ES-I3 (cell line): ENCODE measurements at regions not wholly inside any gene's neighbourhood (a gene's known extent, or its start where the extent isn't known, plus 50 kb on each side); places are given as distances from the start of the nearest gene placed in this dataset.

Experiments
- H3K36me3 ChIP-seq: 2 replicates; pipeline ENCODE4 v1.6.1; 2013; ENCODE audit warnings: mild to moderate bottlenecking, low read length, control low read depth, moderate library complexity; ENCODE audit not compliant: insufficient read depth
- H3K4me1 ChIP-seq: 2 replicates; pipeline ENCODE4 v1.6.1; 2013; ENCODE audit warnings: mild to moderate bottlenecking, control low read depth, low read length; ENCODE audit not compliant: insufficient read depth
- H3K9ac ChIP-seq: 2 replicates; pipeline ENCODE4 v1.6.1; 2013; ENCODE audit warnings: low read depth, mild to moderate bottlenecking, low read length, moderate library complexity
- H3K9me3 ChIP-seq: 2 replicates; pipeline ENCODE4 v1.6.1; 2013; ENCODE audit warnings: mild to moderate bottlenecking, low read length, moderate library complexity; ENCODE audit not compliant: control insufficient read depth, insufficient read depth

DNA sequence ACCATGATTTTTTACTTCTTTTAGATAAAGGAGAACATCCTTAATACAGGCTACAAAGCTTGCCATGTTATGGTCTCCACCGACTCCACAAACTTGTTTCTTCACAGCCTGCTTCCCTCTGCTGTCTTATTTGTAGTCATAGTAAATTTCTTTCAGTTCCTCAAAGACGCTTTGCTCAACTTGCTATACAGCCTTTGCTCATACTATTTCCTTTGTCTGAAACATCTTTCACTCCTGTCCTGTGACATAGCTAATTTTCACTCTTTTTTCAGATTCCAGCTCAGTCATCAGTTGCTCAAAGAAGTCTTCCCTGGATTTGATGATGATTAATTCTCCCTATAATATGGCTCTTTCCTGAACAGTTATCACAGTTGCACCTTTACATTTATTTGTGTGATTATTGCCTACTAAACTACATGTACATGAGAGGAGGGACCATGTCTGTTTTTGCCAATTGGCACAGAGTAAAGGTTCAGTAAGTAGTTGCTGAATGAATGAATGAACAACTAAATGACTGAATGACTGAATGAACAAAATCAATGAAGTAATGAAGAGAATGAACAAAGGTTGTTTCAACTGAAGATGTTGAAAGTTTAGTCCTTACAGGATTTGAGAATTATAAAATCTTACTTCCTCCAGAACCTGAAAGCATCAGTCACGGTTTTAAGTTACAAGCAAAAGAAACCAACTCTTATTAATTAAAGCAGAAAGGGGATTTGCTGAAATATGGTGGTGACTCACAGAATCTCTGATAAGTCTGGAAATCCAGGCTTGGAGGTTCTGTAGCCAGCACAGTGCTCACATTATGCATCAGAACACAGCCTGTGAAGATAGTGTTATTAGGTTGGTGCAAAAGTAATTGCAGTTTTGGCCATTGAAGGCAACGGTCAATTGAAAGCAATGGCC is 186.4 kb upstream of the FAM98A start:
- Histone ChIP-seq H3K9me3 (no peaks in the 10 kb centered on the region), H3K36me3 (no peaks in the 10 kb centered on the region), H3K9ac (no peak overlapping the region), H3K4me1 (no peaks in the 10 kb centered on the region)

DNA sequence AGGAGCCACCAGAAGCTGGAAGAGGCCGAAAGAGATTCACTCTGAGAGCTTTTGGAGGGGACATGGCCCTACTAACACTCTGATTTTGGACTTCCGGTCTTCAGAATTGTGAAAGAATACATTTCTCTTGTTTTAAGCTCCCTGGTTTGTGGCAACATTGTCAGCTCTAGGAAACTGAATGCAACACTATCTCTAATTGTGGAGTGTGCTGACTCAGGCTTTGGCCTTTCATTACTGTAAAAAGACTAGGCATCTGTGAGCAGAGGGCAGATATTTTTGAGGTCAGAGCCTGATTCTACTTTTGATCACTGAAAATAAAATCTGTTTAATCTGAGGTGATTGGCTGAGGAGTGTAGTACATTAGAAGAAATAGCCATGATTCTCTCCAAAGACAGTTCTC is 185.4 kb upstream of the FAM98A start:
- Histone ChIP-seq H3K9me3 (no peaks in the 10 kb centered on the region), H3K36me3 (no peaks in the 10 kb centered on the region), H3K9ac (no peak overlapping the region), H3K4me1 (no peaks in the 10 kb centered on the region)

DNA sequence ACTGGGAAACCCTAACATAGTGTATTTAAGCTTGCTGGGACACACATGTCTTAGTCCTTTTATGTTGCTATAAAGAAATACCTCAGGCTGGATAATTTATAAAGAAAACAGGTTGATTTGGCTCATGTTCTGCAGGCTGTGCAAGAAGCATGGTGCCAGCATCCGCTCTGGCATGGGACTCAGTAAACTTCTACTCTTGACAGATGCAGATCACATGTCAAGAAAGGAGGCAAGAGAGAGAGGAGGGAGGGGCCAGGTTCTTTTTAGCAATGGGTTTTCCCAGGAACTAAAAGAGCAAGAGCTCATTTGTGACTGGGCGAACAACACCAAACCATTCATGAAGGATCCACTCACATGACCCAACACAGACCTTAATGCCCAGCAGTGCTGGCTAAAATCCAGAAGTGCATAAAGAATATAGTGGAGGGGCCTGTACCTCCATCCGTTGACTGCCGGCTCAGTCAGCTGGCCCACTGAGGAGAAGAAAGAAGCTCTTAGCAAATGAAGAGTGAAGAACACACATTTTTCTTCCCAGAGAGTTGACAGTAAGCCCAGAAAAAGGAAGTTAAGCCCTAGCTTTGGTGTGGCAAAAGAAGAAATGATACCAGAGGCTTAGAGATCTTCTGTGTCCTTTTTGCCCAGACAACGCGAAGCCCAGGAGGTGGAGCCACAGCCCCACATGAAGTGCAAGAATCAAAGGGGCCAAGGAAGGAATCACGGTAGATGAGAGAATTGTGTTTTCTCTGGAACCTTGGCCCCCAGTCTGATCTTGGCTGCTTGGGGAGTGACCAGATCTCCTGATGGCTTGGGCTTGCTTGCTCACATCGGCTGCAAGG is 183.5 kb upstream of the FAM98A start:
- no peak overlapping the region for H3K9ac ChIP-seq
- no peaks in the 10 kb centered on the region for H3K36me3 ChIP-seq
- H3K9me3 ChIP-seq: no peaks in the 10 kb centered on the region
- H3K4me1 ChIP-seq: no peaks in the 10 kb centered on the region

DNA sequence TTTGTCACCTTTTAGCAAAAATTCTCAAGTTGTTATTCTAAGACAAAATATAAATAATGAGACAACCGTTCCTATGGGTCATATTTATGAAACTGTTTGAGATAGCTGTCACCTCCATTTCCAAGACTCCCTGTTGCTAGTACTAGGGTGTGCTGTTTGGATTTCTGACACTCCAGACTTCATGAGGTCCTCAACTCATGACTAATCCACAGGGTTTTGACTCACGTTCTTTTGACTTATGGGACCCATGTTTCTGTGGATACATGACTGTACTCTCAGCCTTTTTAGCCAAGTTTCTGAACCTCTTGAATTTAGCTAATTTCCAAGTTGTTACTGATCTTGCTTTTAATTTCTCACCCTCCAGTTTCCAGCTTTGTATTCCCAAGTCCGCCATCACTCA is 178.7 kb upstream of the FAM98A start:
- Histone ChIP-seq H3K9me3 (no peaks in the 10 kb centered on the region), H3K9ac (no peak overlapping the region), H3K4me1 (no peaks in the 10 kb centered on the region)

GRCh38 chr2:33775306-33775705 is 176.2 kb upstream of the FAM98A start:
- H3K36me3 ChIP-seq: no peaks in the 10 kb centered on the region
- H3K9me3 ChIP-seq: no peaks in the 10 kb centered on the region
- H3K4me1 ChIP-seq: no peaks in the 10 kb centered on the region
- H3K9ac ChIP-seq: no peak overlapping the region

More for the DNA sequence above, 178.7 kb upstream of the FAM98A start:
- no peaks in the 10 kb centered on the region for H3K36me3 ChIP-seq

GRCh38 chr2:33770023-33770422 is 170.9 kb upstream of the FAM98A start:
- Histone ChIP-seq H3K9me3 (no peaks in the 10 kb centered on the region), H3K36me3 (no peaks in the 10 kb centered on the region), H3K9ac (no peak overlapping the region), H3K4me1 (no peaks in the 10 kb centered on the region)

DNA sequence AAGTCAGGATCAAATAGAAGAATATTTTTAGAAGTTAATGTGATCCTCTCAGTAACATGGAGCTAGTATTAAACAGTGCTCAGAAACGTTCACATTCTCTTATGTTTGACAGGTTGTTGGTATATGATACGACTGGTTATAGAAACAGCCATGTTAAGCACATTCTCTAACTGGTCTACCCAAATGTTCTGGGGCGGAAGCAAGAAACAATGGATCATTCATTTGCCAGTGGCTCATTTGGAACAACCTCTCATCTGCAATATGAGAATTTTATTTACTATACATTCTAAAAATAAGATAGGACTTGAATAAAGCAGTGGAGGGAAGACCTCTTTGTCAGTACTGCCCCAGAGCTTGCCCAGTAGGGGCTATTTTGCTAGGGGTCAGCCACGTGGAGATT is 167.1 kb upstream of the FAM98A start:
- no peaks in the 10 kb centered on the region for H3K4me1 ChIP-seq
- H3K9me3 ChIP-seq: no peaks in the 10 kb centered on the region
- no peak overlapping the region for H3K9ac ChIP-seq
- no peaks in the 10 kb centered on the region for H3K36me3 ChIP-seq

DNA sequence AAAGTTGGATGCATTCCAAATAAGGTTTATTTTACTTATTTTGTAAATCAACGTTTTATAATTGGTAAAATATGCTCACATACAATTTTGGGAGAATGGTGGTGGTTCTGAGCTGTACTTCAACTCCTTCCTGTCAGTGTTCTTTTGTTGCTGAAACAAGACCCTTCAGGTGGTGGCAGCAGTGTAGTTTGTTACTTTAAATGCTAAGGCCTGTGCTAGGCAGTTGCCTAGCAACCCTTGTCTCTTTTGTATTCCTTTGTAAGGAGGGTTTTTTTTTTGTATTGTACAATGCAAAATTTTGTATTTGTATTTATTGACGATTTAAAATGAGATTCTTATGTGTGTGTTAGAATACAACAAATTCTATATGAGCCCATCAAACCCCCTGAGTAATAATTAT is 166.0 kb upstream of the FAM98A start:
- H3K9me3 ChIP-seq: peaks cover 2% of the 10 kb centered on the region; the same call in 1 of the 2 replicates
- no peaks in the 10 kb centered on the region for H3K36me3 ChIP-seq
- H3K9ac ChIP-seq: no peak overlapping the region
- no peaks in the 10 kb centered on the region for H3K4me1 ChIP-seq

GRCh38 chr2:33764551-33764950 is 165.5 kb upstream of the FAM98A start:
- Histone ChIP-seq H3K9me3 (peaks cover 4% of the 10 kb centered on the region; the same call in 1 of the 2 replicates), H3K9ac (no peak overlapping the region), H3K4me1 (no peaks in the 10 kb centered on the region), H3K36me3 (no peaks in the 10 kb centered on the region)

GRCh38 chr2:33763671-33764310 is 164.7 kb upstream of the FAM98A start:
- Histone ChIP-seq H3K9me3 (peaks cover 4% of the 10 kb centered on the region; the same call in 1 of the 2 replicates), H3K9ac (no peak overlapping the region), H3K36me3 (no peaks in the 10 kb centered on the region), H3K4me1 (no peaks in the 10 kb centered on the region)

DNA sequence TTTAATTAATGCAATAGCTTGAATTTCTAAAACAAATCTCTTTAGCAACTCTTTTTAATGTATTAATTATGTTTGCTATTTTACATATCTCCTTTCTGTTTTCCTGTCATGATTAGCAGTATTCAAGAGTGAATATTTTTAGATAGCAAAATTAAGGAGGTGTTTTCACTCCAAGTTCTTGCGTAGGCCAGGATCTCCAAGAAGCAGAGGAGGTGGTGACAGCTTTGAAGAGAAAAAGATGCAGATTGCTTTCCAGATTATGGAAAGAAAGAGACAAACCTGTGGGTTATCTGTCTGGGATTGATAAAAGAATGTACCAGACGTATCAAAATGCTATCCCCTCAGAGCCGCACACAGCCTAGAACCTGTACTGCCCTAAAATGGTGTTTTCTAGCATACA is 163.5 kb upstream of the FAM98A start:
- Histone ChIP-seq H3K36me3 (no peaks in the 10 kb centered on the region), H3K9me3 (peaks cover 4% of the 10 kb centered on the region; the same call in 1 of the 2 replicates), H3K4me1 (no peaks in the 10 kb centered on the region), H3K9ac (no peak overlapping the region)

DNA sequence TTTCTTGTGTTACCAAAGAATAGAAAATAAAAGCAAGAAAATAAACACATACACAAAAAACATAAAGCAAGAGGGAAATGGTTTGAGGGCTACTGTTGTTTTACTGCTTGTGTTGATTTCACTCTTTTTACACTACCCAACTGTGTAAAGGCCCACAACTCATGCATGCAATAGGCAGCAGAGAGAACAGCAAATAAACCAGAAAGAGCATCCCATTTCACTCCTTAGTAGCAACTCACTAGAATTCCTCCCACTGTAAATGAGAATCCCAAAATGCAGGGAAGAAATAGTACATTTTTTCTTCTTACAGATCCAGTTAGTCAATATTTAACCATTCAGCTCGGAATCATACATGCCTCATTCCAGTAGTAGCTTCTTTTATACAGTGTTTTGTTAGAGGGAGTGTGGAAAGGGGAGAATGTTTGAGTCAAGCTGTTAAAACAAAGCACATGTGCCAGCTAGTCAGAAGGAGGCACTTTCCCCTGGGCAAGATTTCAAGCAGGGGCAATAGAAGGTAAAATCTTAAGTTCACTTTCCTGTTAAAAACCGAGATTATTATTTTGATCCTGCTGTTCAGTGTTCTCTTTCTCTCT is 147.2 kb upstream of the FAM98A start:
- Histone ChIP-seq H3K36me3 (no peaks in the 10 kb centered on the region), H3K4me1 (no peaks in the 10 kb centered on the region), H3K9me3 (no peaks in the 10 kb centered on the region; the same call in 1 of the 2 replicates), H3K9ac (no peak overlapping the region)

GRCh38 chr2:33735096-33735495 is 136.0 kb upstream of the FAM98A start:
- H3K4me1 ChIP-seq: peaks cover 3% of the 10 kb centered on the region
- no peaks in the 10 kb centered on the region for H3K36me3 ChIP-seq
- H3K9ac ChIP-seq: no peak overlapping the region
- no peaks in the 10 kb centered on the region for H3K9me3 ChIP-seq

DNA sequence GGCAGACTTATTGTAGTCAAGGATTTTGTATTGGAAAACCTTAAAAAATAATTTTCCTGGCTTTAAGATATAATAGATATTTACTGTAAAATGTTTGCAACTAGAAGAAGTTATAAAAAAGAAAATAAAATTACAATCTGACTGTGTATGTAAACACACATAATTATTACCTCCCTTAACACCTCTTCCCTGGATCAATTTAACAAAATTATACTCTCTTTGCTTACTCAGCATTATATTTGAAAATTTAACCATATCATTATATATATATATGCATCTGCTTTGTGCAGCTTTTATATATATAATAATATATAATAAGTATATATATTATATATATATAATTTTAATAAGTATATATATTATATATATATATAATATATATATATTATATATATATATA is 131.7 kb upstream of the FAM98A start:
- H3K9ac ChIP-seq: no peak overlapping the region
- H3K4me1 ChIP-seq: peaks cover 7% of the 10 kb centered on the region
- H3K36me3 ChIP-seq: no peaks in the 10 kb centered on the region
- no peaks in the 10 kb centered on the region for H3K9me3 ChIP-seq
